Thoracic aorta (tissue), 2 donors: ENCODE measurements at regions not wholly inside any gene's neighbourhood (a gene's known extent, or its start where the extent isn't known, plus 50 kb on each side); places are given as distances from the start of the nearest gene placed in this dataset.

Experiments
- ATAC-seq: fragments of 150-250 bp; one replicate; pipeline ENCODE4 v1.8.0; 2017; ENCODE audit warnings: low read depth; ENCODE audit not compliant: insufficient number of reproducible peaks, low FRiP score
- DNase-seq: peaks from one replicate; pipeline ENCODE4 v3.0.0-alpha.2; 2020; ENCODE audit warnings: low spot score
- H3K27ac ChIP-seq, 2 donors: fragments of 200-600 bp; sonication (generic); 1 replicate in 1 of 2; 2 replicates in 1 of 2; pipeline ENCODE4 v1.5.1; 2016; ENCODE audit warnings: mild to moderate bottlenecking in 2 of 2, moderate library complexity in 2 of 2
- H3K27me3 ChIP-seq: fragments of 200-600 bp; sonication (generic); replicated peaks from 2 replicates; pipeline ENCODE4 v1.6.0; 2016; ENCODE audit warnings: mild to moderate bottlenecking; ENCODE audit not compliant: insufficient read depth
- H3K36me3 ChIP-seq: fragments of 200-600 bp; sonication (generic); one replicate; pipeline ENCODE4 v1.5.1; 2016
- H3K4me1 ChIP-seq, 2 donors: fragments of 200-600 bp; sonication (generic); 1 replicate in 1 of 2; 2 replicates in 1 of 2; pipeline versions ENCODE4 v1.5.1 to v1.6.0; 2016; ENCODE audit warnings: low read depth in 2 of 2, mild to moderate bottlenecking in 1 of 2; ENCODE audit not compliant: control insufficient read depth in 1 of 2
- H3K4me3 ChIP-seq: fragments of 200-600 bp; sonication (generic); 2 replicates; pipeline ENCODE4 v1.5.1; 2016; ENCODE audit warnings: mild to moderate bottlenecking
- H3K9me3 ChIP-seq: fragments of 200-600 bp; sonication (generic); 2 replicates; pipeline ENCODE4 v1.5.1; 2016
- TF ChIP-seq, protein P1 (sequence below): fragments of 200-600 bp; sonication (generic); IDR thresholded peaks from one replicate; pipeline ENCODE4 v1.5.1; 2019; ENCODE audit warnings: antibody characterized with exemption

DNA sequence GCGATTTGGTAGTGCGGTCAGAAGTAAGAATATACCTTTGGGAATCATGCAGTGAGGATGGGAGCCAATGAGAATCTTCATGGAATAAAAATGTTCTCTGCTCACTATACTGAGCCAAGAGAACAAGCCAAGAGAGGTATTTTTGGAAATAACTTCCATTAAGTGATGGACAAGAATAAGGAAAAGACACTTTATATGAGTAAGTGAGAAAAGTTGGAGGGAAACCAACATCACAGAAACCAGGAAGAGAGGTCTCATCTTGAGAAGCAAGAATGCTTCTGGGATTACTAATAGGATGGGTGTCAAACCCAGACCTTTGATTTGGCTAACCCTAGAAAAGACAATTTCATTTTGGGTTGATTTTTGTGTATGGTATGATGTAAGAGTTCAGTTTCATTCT is 181.2 kb upstream of the JAG1 start:
- Histone ChIP-seq H3K9me3 (no peaks in the 10 kb centered on the region), H3K27me3 (no peaks in the 10 kb centered on the region)
- no peak for ATAC-seq

DNA sequence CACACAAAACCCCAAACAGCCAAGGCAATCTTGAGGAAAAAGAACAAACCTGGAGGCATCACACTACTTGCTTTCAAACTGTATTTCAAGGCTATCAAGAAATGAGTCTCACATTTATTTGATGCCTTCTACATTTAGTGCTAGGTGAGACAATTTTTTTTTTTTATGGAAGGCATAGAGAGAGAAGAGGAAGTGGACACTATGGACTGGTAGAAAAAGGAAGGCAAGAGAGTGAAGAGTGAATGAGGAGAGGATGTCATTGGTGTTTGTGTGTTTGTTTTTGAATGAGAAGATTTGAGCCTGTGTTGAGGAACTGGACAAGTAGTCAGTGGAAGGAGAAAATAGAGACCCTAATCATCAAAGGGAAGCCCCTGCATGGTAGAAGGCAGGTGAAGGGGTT is 182.0 kb upstream of the JAG1 start:
- no peaks in the 10 kb centered on the region for H3K27me3 ChIP-seq
- H3K9me3 ChIP-seq, result no peaks in the 10 kb centered on the region
- H3K4me1 ChIP-seq, result peaks cover 6 to 24% of the 10 kb centered on the region in 2 donors
- H3K4me3 ChIP-seq, result no peak overlapping the region
- DNase-seq (no peak), ATAC-seq (no peak)
- TF ChIP-seq, protein P1, sequence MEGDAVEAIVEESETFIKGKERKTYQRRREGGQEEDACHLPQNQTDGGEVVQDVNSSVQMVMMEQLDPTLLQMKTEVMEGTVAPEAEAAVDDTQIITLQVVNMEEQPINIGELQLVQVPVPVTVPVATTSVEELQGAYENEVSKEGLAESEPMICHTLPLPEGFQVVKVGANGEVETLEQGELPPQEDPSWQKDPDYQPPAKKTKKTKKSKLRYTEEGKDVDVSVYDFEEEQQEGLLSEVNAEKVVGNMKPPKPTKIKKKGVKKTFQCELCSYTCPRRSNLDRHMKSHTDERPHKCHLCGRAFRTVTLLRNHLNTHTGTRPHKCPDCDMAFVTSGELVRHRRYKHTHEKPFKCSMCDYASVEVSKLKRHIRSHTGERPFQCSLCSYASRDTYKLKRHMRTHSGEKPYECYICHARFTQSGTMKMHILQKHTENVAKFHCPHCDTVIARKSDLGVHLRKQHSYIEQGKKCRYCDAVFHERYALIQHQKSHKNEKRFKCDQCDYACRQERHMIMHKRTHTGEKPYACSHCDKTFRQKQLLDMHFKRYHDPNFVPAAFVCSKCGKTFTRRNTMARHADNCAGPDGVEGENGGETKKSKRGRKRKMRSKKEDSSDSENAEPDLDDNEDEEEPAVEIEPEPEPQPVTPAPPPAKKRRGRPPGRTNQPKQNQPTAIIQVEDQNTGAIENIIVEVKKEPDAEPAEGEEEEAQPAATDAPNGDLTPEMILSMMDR, result no peak
- H3K27ac ChIP-seq, result no peak overlapping the region
- no peaks in the 10 kb centered on the region for H3K36me3 ChIP-seq

More for the DNA sequence above, 181.2 kb upstream of the JAG1 start:
- DNase-seq, result no peak
- Histone ChIP-seq H3K4me1 (peaks cover 6 to 16% of the 10 kb centered on the region in 2 donors), H3K27ac (no peak overlapping the region), H3K36me3 (no peaks in the 10 kb centered on the region), H3K4me3 (no peak overlapping the region)
- TF ChIP-seq, protein P1, result no peak

DNA sequence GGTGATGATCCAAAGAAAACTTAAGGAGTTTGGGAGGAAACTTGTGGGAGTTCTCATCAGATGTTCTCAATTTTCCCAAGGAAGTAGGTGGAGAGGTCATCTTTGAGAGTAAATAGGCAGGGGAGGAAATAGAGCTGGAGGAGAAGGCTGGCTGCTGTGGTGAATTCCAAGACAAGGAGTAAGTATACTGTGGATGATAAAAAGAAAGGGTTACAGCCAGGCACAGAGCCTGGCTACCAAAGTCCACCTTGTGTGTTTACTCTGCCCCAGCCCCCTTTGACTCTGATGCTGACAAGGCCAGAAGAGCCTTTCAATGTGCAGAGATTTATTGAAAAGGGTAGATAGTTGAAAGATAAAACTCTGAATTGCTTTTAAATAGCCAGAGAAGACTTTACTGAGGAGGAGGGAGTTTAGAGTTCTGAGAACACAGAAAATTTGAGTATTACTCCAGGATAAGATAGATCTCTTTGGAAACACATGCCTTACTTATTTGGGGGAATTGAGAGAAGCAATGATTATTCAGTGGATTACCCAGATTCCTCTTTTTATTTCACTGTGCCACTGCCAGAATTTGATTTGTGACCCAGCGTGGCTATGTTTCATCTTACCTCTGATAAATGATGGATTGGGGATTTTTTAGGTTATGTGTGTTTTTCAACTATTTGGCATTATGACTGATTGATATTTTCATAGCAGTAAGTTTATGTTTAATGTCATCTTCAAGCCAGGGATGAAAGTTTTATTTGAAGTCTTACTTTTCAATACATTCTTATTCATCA is 182.6 kb upstream of the JAG1 start:
- Histone ChIP-seq H3K4me3 (no peak overlapping the region), H3K4me1 (peaks cover 6 to 31% of the 10 kb centered on the region in 2 donors), H3K36me3 (no peaks in the 10 kb centered on the region), H3K27me3 (no peaks in the 10 kb centered on the region), H3K9me3 (no peaks in the 10 kb centered on the region), H3K27ac (no peak overlapping the region)
- no peak for ATAC-seq
- TF ChIP-seq, protein P1, result no peak
- DNase-seq, result no peak

DNA sequence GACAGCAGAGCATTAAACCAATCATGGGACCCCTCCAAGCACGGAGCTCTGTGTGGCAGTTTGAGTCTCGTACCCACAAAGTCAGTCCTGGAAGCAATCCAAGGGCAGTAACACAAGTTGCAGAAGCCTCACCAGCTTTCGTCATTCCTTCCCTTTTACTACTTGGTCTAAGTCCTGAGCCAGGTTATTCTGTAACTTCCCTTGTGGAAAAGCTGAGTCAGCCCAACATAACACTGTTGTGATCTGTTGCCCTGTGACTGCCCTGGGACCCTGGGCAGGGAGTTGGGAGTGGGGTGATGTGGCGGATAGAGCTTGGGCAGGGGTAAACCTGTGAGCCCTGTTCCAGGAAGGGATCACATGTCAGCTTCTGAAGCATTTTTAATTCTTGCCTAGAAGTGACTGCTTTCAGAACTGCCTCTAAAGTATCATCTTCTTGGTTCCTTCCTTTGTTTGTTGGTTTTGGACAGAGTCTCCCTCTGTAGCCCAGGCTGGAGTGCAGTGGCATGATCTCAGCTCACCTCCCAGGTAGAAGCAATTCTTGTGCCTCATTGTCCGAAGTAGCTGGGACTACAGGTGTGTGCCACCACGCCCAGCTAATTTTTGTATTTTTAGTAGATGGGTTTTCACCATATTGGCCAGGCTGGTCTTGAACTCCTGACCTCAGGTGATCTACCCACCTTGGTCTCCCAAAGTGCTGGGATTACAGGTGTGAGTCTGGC is 183.7 kb upstream of the JAG1 start:
- Histone ChIP-seq H3K27ac (peak overlapping the region in 1 of 2 donors; percentile 0), H3K27me3 (no peaks in the 10 kb centered on the region)
- peak; percentile 5 for DNase-seq

DNA sequence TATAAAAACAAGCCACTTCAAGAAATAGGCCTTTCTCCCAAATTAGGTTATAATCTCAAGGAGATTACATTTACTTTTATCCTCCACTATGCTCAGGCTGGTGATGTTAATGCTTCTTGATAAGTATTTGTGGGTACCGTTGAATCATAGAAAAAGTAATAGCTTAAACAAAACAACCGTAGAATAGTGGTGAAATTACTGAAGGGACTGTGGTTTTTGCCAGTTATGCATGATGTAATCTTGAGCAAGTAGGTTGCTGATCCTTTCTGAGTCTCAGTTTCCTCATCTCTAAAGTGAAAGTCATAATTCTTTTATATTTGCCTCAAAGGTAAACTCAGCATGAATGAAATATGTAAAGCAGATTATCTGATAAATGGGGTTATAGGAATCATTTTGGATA is 187.3 kb upstream of the JAG1 start:
- TF ChIP-seq, protein P1, result no peak
- no peak overlapping the region for H3K27ac ChIP-seq
- no peak for DNase-seq
- H3K27me3 ChIP-seq, result no peaks in the 10 kb centered on the region
- H3K9me3 ChIP-seq, result no peaks in the 10 kb centered on the region
- H3K36me3 ChIP-seq, result no peaks in the 10 kb centered on the region
- H3K4me3 ChIP-seq, result no peak overlapping the region
- no peak for ATAC-seq
- H3K4me1 ChIP-seq, result peaks cover 18 to 60% of the 10 kb centered on the region in 2 donors

More for the DNA sequence above, 183.7 kb upstream of the JAG1 start:
- peaks cover 6 to 42% of the 10 kb centered on the region in 2 donors for H3K4me1 ChIP-seq
- no peaks in the 10 kb centered on the region for H3K36me3 ChIP-seq
- no peak overlapping the region for H3K4me3 ChIP-seq
- TF ChIP-seq, protein P1, result no peak
- peak; percentile 55 for ATAC-seq
- no peaks in the 10 kb centered on the region for H3K9me3 ChIP-seq
